WTC11 (cell line): ENCODE measurements at regions not wholly inside any gene's neighbourhood (a gene's known extent, or its start where the extent isn't known, plus 50 kb on each side); places are given as distances from the start of the nearest gene placed in this dataset.

Experiments
- ATAC-seq: fragments of 200-7000 bp; cut with Tn5 transposase; 2 replicates; pipeline ENCODE4 v1.10.0; 2021; ENCODE audit warnings: mild to moderate bottlenecking, moderate library complexity
- CTCF ChIA-PET: fragments of 300-600 bp; sonication (Branson Sonifier 250); formaldehyde crosslinking; loops from one replicate; lab custom pipeline; 2021; ENCODE audit warnings: antibody characterized with exemption; lab: Charles Lee
- POLR2A ChIA-PET: fragments of 350-600 bp; sonication (Branson Sonifier 250); formaldehyde crosslinking; loops from one replicate; lab custom pipeline; 2021; ENCODE audit warnings: antibody characterized with exemption; lab: Charles Lee
- DNase-seq: peaks from one replicate; pipeline ENCODE4 v3.0.0; 2021; ENCODE audit warnings: low spot score
- H3K27ac Mint-ChIP-seq: 2 replicates; pipeline ENCODE4 v1.8.0; 2021; ENCODE audit warnings: mixed read lengths
- H3K27me3 Mint-ChIP-seq: 2 replicates; pipeline ENCODE4 v1.8.0; 2021; ENCODE audit warnings: low read depth, mild to moderate bottlenecking, moderate library complexity, mixed read lengths
- H3K36me3 Mint-ChIP-seq: 2 replicates; pipeline ENCODE4 v1.8.0; 2021; ENCODE audit warnings: mixed read lengths
- H3K4me1 Mint-ChIP-seq: 2 replicates; pipeline ENCODE4 v1.8.0; 2022; ENCODE audit warnings: mixed read lengths
- H3K4me3 Mint-ChIP-seq: 2 replicates; pipeline ENCODE4 v1.8.0; 2021; ENCODE audit warnings: mild to moderate bottlenecking, moderate library complexity, mixed read lengths
- H3K9me3 Mint-ChIP-seq: 2 replicates; pipeline ENCODE4 v1.8.0; 2021; ENCODE audit warnings: mixed read lengths
- ATF3 ChIP-seq: sonication (generic); formaldehyde crosslinking; conservative IDR thresholded peaks from 2 replicates; pipeline ENCODE4 v1.8.1; 2022; ENCODE audit warnings: mild to moderate bottlenecking, missing genetic modification reagents
- CBFB ChIP-seq: sonication (generic); formaldehyde crosslinking; IDR thresholded peaks from 2 replicates; pipeline ENCODE4 v1.8.1; 2022; ENCODE audit warnings: mild to moderate bottlenecking, low read depth, missing genetic modification reagents
- E2F1 ChIP-seq: sonication (generic); formaldehyde crosslinking; IDR thresholded peaks from 2 replicates; pipeline ENCODE4 v1.8.0; 2022; ENCODE audit warnings: mild to moderate bottlenecking, missing genetic modification reagents
- ESRRA ChIP-seq: sonication (generic); formaldehyde crosslinking; IDR thresholded peaks from 2 replicates; pipeline ENCODE4 v1.8.1; 2022; ENCODE audit warnings: mild to moderate bottlenecking, missing genetic modification reagents, borderline replicate concordance
- FOXK1 ChIP-seq: sonication (generic); formaldehyde crosslinking; IDR thresholded peaks from 2 replicates; pipeline ENCODE4 v1.8.0; 2022; ENCODE audit warnings: mild to moderate bottlenecking, moderate library complexity, missing genetic modification reagents
- JAZF1 ChIP-seq: fragments of 250-450 bp; sonication (Bioruptor Pico); IDR thresholded peaks from 2 replicates; pipeline ENCODE4 v1.9.0; 2021; ENCODE audit warnings: moderate library complexity, mild to moderate bottlenecking, inconsistent platforms
- MYBL2 ChIP-seq: sonication (generic); formaldehyde crosslinking; IDR thresholded peaks from 2 replicates; pipeline ENCODE4 v1.8.1; 2023; ENCODE audit warnings: mild to moderate bottlenecking, moderate library complexity, missing genetic modification reagents
- NFE2L1 ChIP-seq: sonication (generic); formaldehyde crosslinking; IDR thresholded peaks from 2 replicates; pipeline ENCODE4 v1.8.1; 2023; ENCODE audit warnings: missing genetic modification reagents
- NFYB ChIP-seq: sonication (generic); formaldehyde crosslinking; conservative IDR thresholded peaks from 2 replicates; pipeline ENCODE4 v1.8.0; 2022; ENCODE audit warnings: low read depth, missing genetic modification reagents
- NR1H2 ChIP-seq: sonication (generic); formaldehyde crosslinking; IDR thresholded peaks from 2 replicates; pipeline ENCODE4 v1.9.0; 2021; ENCODE audit warnings: mild to moderate bottlenecking, moderate library complexity, missing genetic modification reagents
- OVOL2 ChIP-seq: fragments of 250-450 bp; sonication (Bioruptor Pico); IDR thresholded peaks from 2 replicates; pipeline ENCODE4 v1.9.0; 2021; ENCODE audit warnings: mild to moderate bottlenecking, borderline replicate concordance
- PRRX2 ChIP-seq: fragments of 250-450 bp; sonication (Bioruptor Pico); IDR thresholded peaks from 2 replicates; pipeline ENCODE4 v1.8.0; 2021; ENCODE audit warnings: mild to moderate bottlenecking
- SMAD3 ChIP-seq: sonication (generic); formaldehyde crosslinking; IDR thresholded peaks from 2 replicates; pipeline ENCODE4 v1.8.0; 2022; ENCODE audit warnings: missing genetic modification reagents, mild to moderate bottlenecking, borderline replicate concordance
- SMAD4 ChIP-seq: sonication (generic); formaldehyde crosslinking; IDR thresholded peaks from 2 replicates; pipeline ENCODE4 v1.8.0; 2022; ENCODE audit warnings: mild to moderate bottlenecking, missing genetic modification reagents
- USF2 ChIP-seq: sonication (generic); formaldehyde crosslinking; IDR thresholded peaks from 2 replicates; pipeline ENCODE4 v1.8.1; 2023; ENCODE audit warnings: mild to moderate bottlenecking, missing genetic modification reagents, moderate library complexity
- ZNF317 ChIP-seq: sonication (generic); formaldehyde crosslinking; IDR thresholded peaks from 2 replicates; pipeline ENCODE4 v1.8.1; 2023; ENCODE audit warnings: low read depth, mild to moderate bottlenecking, moderate library complexity, missing genetic modification reagents, borderline replicate concordance
- ZNF416 ChIP-seq: fragments of 250-450 bp; sonication (Bioruptor Pico); IDR thresholded peaks from 2 replicates; pipeline ENCODE4 v1.9.0; 2021; ENCODE audit warnings: mild to moderate bottlenecking, inconsistent platforms
- TF ChIP-seq, protein P1 (sequence below): sonication (generic); formaldehyde crosslinking; IDR thresholded peaks from 2 replicates; pipeline ENCODE4 v1.8.0; 2022; ENCODE audit warnings: missing genetic modification reagents
- TF ChIP-seq, protein P2 (sequence below): fragments of 250-450 bp; sonication (Bioruptor Pico); IDR thresholded peaks from 2 replicates; pipeline ENCODE4 v1.9.0; 2021; ENCODE audit warnings: mild to moderate bottlenecking
- TF ChIP-seq, protein P3 (sequence below): fragments of 250-450 bp; sonication (Bioruptor Pico); conservative IDR thresholded peaks from 2 replicates; pipeline ENCODE4 v1.9.0; 2021; ENCODE audit warnings: mild to moderate bottlenecking
- TF ChIP-seq, protein P4 (sequence below): sonication (generic); formaldehyde crosslinking; IDR thresholded peaks from 2 replicates; pipeline ENCODE4 v1.8.1; 2022; ENCODE audit warnings: missing genetic modification reagents, borderline replicate concordance

DNA sequence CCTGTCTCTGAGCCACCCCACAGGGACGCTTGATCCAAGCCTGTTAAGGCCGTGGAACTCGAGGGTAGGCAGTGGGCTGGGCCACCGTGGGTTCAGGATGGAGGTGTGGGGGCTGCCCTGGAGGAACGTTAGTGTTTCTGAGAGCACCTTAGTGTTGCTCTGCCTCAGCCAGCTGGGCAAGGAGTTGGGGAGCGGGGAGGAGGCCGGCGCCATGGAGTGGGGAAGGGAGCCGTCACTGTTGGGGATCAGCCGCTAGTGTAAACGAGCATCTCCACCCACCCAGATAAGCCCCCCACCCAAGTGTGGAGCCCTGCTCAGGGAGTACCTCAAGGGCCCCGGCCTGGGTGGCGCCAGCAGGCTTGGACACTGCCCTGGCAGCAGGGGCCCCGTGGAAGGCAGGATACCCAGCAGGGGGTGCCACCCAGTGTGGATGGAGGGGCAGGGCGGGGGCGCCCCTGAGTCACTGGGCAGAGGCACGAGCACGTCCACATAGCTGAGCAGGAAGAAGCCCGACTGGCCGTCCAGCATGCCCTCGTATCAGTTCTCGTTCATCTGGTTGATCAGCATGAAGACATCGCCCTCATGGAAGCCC lies 98.6 kb downstream of the KPNA2 start:
- ChIA-PET CTCF (no interaction called here), POLR2A (no interaction called here)
- no peak for ATAC-seq
- no peak for DNase-seq
- no peak overlapping the region for H3K27ac Mint-ChIP-seq
- H3K4me3 Mint-ChIP-seq: no peak overlapping the region
- no peaks in the 10 kb centered on the region for H3K27me3 Mint-ChIP-seq
- no peaks in the 10 kb centered on the region for H3K9me3 Mint-ChIP-seq
- no peaks in the 10 kb centered on the region for H3K36me3 Mint-ChIP-seq
- peaks cover 11% of the 10 kb centered on the region for H3K4me1 Mint-ChIP-seq
- TF ChIP-seq ESRRA (CRISPR knock-in tag): no peak
- TF ChIP-seq MYBL2 (CRISPR knock-in tag): no peak
- TF ChIP-seq NFYB: no peak
- TF ChIP-seq, protein P1, sequence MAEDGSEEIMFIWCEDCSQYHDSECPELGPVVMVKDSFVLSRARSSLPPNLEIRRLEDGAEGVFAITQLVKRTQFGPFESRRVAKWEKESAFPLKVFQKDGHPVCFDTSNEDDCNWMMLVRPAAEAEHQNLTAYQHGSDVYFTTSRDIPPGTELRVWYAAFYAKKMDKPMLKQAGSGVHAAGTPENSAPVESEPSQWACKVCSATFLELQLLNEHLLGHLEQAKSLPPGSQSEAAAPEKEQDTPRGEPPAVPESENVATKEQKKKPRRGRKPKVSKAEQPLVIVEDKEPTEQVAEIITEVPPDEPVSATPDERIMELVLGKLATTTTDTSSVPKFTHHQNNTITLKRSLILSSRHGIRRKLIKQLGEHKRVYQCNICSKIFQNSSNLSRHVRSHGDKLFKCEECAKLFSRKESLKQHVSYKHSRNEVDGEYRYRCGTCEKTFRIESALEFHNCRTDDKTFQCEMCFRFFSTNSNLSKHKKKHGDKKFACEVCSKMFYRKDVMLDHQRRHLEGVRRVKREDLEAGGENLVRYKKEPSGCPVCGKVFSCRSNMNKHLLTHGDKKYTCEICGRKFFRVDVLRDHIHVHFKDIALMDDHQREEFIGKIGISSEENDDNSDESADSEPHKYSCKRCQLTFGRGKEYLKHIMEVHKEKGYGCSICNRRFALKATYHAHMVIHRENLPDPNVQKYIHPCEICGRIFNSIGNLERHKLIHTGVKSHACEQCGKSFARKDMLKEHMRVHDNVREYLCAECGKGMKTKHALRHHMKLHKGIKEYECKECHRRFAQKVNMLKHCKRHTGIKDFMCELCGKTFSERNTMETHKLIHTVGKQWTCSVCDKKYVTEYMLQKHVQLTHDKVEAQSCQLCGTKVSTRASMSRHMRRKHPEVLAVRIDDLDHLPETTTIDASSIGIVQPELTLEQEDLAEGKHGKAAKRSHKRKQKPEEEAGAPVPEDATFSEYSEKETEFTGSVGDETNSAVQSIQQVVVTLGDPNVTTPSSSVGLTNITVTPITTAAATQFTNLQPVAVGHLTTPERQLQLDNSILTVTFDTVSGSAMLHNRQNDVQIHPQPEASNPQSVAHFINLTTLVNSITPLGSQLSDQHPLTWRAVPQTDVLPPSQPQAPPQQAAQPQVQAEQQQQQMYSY (CRISPR knock-in tag): no peak
- TF ChIP-seq USF2 (CRISPR knock-in tag): no peak
- TF ChIP-seq ZNF317 (CRISPR knock-in tag): no peak
- TF ChIP-seq, protein P2, sequence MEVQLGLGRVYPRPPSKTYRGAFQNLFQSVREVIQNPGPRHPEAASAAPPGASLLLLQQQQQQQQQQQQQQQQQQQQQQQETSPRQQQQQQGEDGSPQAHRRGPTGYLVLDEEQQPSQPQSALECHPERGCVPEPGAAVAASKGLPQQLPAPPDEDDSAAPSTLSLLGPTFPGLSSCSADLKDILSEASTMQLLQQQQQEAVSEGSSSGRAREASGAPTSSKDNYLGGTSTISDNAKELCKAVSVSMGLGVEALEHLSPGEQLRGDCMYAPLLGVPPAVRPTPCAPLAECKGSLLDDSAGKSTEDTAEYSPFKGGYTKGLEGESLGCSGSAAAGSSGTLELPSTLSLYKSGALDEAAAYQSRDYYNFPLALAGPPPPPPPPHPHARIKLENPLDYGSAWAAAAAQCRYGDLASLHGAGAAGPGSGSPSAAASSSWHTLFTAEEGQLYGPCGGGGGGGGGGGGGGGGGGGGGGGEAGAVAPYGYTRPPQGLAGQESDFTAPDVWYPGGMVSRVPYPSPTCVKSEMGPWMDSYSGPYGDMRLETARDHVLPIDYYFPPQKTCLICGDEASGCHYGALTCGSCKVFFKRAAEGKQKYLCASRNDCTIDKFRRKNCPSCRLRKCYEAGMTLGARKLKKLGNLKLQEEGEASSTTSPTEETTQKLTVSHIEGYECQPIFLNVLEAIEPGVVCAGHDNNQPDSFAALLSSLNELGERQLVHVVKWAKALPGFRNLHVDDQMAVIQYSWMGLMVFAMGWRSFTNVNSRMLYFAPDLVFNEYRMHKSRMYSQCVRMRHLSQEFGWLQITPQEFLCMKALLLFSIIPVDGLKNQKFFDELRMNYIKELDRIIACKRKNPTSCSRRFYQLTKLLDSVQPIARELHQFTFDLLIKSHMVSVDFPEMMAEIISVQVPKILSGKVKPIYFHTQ (CRISPR knock-in tag): no peak
- TF ChIP-seq ATF3 (CRISPR knock-in tag): no peak
- TF ChIP-seq NFE2L1 (CRISPR knock-in tag): no peak
- TF ChIP-seq ZNF416 (CRISPR knock-in tag): no peak
- TF ChIP-seq OVOL2 (CRISPR knock-in tag): no peak
- no peak for TF ChIP-seq SMAD3 (CRISPR knock-in tag)
- TF ChIP-seq CBFB: no peak

- Mint-ChIP-seq H3K27ac (no peak overlapping the region), H3K4me3 (no peak overlapping the region), H3K36me3 (no peaks in the 10 kb centered on the region), H3K27me3 (no peaks in the 10 kb centered on the region), H3K9me3 (no peaks in the 10 kb centered on the region), H3K4me1 (peaks cover 11% of the 10 kb centered on the region)
- POLR2A ChIA-PET: no interaction called here
- no peak for DNase-seq
- CTCF ChIA-PET: no interaction called here
- ATAC-seq: no peak
- TF ChIP-seq ZNF416 (CRISPR knock-in tag): no peak
- TF ChIP-seq, protein P3, sequence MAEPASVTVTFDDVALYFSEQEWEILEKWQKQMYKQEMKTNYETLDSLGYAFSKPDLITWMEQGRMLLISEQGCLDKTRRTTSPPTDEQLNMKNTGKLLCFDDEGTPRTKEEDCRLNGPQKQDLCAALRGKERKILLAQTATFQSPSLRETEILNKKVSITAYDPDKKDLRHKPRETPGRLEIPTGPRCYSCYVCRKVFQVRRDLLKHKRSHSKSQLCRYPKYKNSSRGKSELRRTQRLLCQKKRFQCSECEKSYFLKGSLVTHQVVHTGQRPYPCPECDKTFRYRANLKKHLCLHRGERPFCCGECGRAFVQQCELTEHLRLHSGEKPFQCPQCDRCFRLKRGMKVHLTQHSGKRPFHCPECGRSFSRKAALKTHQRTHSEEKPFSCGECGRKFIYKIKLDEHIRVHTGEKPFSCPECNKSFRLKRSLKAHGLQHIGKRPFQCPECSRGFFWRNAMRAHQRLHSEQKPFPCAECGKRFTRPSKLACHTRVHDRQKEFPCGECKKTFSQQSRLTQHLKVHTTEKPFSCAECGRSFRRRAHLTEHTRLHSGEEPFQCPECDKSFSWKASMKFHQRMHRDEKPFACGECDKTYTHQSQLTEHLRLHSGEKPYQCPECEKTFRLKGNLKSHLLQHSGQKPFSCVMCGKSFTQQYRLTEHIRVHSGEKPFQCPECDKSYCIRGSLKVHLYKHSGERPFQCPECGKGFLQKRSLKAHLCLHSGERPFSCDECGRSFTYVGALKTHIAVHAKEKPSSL: no peak
- TF ChIP-seq FOXK1 (CRISPR knock-in tag): no peak
- TF ChIP-seq NR1H2: no peak
- TF ChIP-seq JAZF1: no peak
- TF ChIP-seq ZNF317 (CRISPR knock-in tag): no peak
- TF ChIP-seq SMAD4 (CRISPR knock-in tag): no peak
- TF ChIP-seq PRRX2: no peak
- TF ChIP-seq E2F1 (CRISPR knock-in tag): no peak
- TF ChIP-seq, protein P4, sequence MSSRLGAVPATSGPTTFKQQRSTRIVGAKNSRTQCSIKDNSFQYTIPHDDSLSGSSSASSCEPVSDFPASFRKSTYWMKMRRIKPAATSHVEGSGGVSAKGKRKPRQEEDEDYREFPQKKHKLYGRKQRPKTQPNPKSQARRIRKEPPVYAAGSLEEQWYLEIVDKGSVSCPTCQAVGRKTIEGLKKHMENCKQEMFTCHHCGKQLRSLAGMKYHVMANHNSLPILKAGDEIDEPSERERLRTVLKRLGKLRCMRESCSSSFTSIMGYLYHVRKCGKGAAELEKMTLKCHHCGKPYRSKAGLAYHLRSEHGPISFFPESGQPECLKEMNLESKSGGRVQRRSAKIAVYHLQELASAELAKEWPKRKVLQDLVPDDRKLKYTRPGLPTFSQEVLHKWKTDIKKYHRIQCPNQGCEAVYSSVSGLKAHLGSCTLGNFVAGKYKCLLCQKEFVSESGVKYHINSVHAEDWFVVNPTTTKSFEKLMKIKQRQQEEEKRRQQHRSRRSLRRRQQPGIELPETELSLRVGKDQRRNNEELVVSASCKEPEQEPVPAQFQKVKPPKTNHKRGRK: no peak
Measured at GRCh38 chr17:68134731-68135130, 99.2 kb downstream of the KPNA2 start.
